Fibroblast of lung (primary cell): ENCODE measurements at regions not wholly inside any gene's neighbourhood (a gene's known extent, or its start where the extent isn't known, plus 50 kb on each side); places are given as distances from the start of the nearest gene placed in this dataset.

Experiments used
- DNase-seq, 2 donors: peaks; one replicate each; pipeline versions ENCODE4 v3.0.0 to v3.0.0-alpha.2; 2010; ENCODE audit warnings: low read depth in 2 of 2
- H2AFZ ChIP-seq: 2 replicates; pipeline ENCODE4 v1.5.1; 2012; ENCODE audit warnings: low read length, control low read depth, inconsistent platforms
- H3K27ac ChIP-seq: 2 replicates; pipeline ENCODE4 v1.5.1; 2011; ENCODE audit warnings: low read length, control low read depth; ENCODE audit not compliant: insufficient read depth
- H3K27me3 ChIP-seq: 2 replicates; pipeline ENCODE4 v1.5.1; 2011; ENCODE audit warnings: mild to moderate bottlenecking, low read length; ENCODE audit not compliant: control insufficient read depth, insufficient read depth
- H3K36me3 ChIP-seq: 2 replicates; pipeline ENCODE4 v1.5.1; 2011; ENCODE audit warnings: low read length; ENCODE audit not compliant: control insufficient read depth, insufficient read depth
- H3K4me1 ChIP-seq: 2 replicates; pipeline ENCODE4 v1.5.1; 2011; ENCODE audit warnings: low read length; ENCODE audit not compliant: control insufficient read depth, insufficient read depth; ENCODE audit errors: extremely low read depth
- H3K4me2 ChIP-seq: 2 replicates; pipeline ENCODE4 v1.5.1; 2011; ENCODE audit warnings: low read length, control low read depth; ENCODE audit not compliant: insufficient read depth; ENCODE audit errors: extremely low read depth
- H3K4me3 ChIP-seq, 4 experiments: fragments of 200-600 bp in 1 of 4; sonication (generic) in 1 of 4; replicated peaks in 1 of 4; 2 replicates each; pipeline ENCODE4 v1.5.1; 2011 to 2016; ENCODE audit warnings: low read length in 4 of 4, low read depth in 3 of 4, mild to moderate bottlenecking in 3 of 4, control low read depth in 2 of 4, inconsistent platforms in 1 of 4, mixed read lengths in 1 of 4; ENCODE audit not compliant: insufficient read depth in 1 of 4; ENCODE audit errors: control extremely low read depth in 1 of 4
- H3K79me2 ChIP-seq: 2 replicates; pipeline ENCODE4 v1.5.1; 2012; ENCODE audit warnings: mild to moderate bottlenecking, low read length, inconsistent platforms; ENCODE audit not compliant: control insufficient read depth, insufficient read depth
- H3K9ac ChIP-seq: 2 replicates; pipeline ENCODE4 v1.5.1; 2011; ENCODE audit warnings: mild to moderate bottlenecking, low read length, control low read depth; ENCODE audit not compliant: insufficient read depth
- H3K9me3 ChIP-seq: 2 replicates; pipeline ENCODE4 v1.5.1; 2012; ENCODE audit warnings: low read depth, low read length; ENCODE audit not compliant: control insufficient read depth, insufficient read depth
- H4K20me1 ChIP-seq: 2 replicates; pipeline ENCODE4 v1.5.1; 2011; ENCODE audit warnings: low read length; ENCODE audit not compliant: control insufficient read depth, insufficient read depth; ENCODE audit errors: extremely low read depth
- EZH2 ChIP-seq: IDR thresholded peaks from 2 replicates; pipeline ENCODE4 v1.5.1; 2012; ENCODE audit warnings: low read length, control low read depth, mild to moderate bottlenecking; ENCODE audit errors: missing control alignments
- TF ChIP-seq, protein P1 (sequence below), 2 donors: IDR thresholded peaks in 1 of 2; conservative IDR thresholded peaks in 1 of 2; 1 replicate in 1 of 2; 2 replicates in 1 of 2; pipeline ENCODE4 v1.5.1; 2011 to 2012; ENCODE audit warnings: low read length in 2 of 2, control low read depth in 1 of 2, inconsistent platforms in 1 of 2, low read depth in 1 of 2, mild to moderate bottlenecking in 1 of 2

GRCh38 chr22:48357961-48358360, 1469.7 kb downstream of the BRD1 start:
- Histone ChIP-seq H3K9me3 (no peaks in the 10 kb centered on the region), H3K36me3 (no peaks in the 10 kb centered on the region), H2AFZ (no peak overlapping the region), H3K27me3 (no peaks in the 10 kb centered on the region), H4K20me1 (no peaks in the 10 kb centered on the region), H3K4me2 (no peak overlapping the region), H3K9ac (no peak overlapping the region), H3K4me1 (no peaks in the 10 kb centered on the region), H3K27ac (no peak overlapping the region), H3K4me3 (no peak overlapping the region), H3K79me2 (no peaks in the 10 kb centered on the region)
- DNase-seq = no peak
- TF ChIP-seq, protein P1, sequence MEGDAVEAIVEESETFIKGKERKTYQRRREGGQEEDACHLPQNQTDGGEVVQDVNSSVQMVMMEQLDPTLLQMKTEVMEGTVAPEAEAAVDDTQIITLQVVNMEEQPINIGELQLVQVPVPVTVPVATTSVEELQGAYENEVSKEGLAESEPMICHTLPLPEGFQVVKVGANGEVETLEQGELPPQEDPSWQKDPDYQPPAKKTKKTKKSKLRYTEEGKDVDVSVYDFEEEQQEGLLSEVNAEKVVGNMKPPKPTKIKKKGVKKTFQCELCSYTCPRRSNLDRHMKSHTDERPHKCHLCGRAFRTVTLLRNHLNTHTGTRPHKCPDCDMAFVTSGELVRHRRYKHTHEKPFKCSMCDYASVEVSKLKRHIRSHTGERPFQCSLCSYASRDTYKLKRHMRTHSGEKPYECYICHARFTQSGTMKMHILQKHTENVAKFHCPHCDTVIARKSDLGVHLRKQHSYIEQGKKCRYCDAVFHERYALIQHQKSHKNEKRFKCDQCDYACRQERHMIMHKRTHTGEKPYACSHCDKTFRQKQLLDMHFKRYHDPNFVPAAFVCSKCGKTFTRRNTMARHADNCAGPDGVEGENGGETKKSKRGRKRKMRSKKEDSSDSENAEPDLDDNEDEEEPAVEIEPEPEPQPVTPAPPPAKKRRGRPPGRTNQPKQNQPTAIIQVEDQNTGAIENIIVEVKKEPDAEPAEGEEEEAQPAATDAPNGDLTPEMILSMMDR (conservative IDR thresholded peaks at IDR 0.05 in 1 of 2, IDR thresholded peaks at IDR 0.05 in 1 of 2; ENCODE audit: low read depth in 1 of 2, low read length in 2 of 2) = no peak
- TF ChIP-seq EZH2 = no peak

DNA sequence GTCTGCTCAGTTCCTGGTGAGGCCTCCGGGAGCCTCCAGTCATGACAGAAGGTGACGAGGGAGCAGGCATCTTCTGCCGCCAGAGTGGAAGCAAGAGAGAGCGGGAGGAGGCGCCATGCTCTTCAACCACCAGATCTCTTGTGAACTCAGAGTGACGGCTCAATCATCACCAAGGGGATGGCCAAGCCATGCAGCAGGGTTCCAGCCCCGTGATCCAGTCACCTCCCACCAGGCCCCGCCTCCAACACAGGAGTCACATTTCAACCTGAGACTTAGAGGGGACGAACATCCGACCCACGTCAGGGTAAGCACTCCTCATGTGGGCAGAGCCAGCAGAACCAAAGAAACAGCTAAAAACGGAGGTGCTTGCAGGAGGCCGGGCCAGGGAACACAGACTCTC, 1470.5 kb downstream of the BRD1 start:
- Histone ChIP-seq H3K9ac (no peak overlapping the region), H3K9me3 (no peaks in the 10 kb centered on the region), H3K27me3 (no peaks in the 10 kb centered on the region), H3K79me2 (no peaks in the 10 kb centered on the region), H2AFZ (no peak overlapping the region), H3K4me1 (no peaks in the 10 kb centered on the region), H3K4me3 (no peak overlapping the region), H4K20me1 (no peaks in the 10 kb centered on the region), H3K36me3 (no peaks in the 10 kb centered on the region), H3K4me2 (no peak overlapping the region), H3K27ac (no peak overlapping the region)
- TF ChIP-seq, protein P1 (conservative IDR thresholded peaks at IDR 0.05 in 1 of 2, IDR thresholded peaks at IDR 0.05 in 1 of 2; ENCODE audit: low read depth in 1 of 2, low read length in 2 of 2) = no peak
- no peak for TF ChIP-seq EZH2
- no peak for DNase-seq

DNA sequence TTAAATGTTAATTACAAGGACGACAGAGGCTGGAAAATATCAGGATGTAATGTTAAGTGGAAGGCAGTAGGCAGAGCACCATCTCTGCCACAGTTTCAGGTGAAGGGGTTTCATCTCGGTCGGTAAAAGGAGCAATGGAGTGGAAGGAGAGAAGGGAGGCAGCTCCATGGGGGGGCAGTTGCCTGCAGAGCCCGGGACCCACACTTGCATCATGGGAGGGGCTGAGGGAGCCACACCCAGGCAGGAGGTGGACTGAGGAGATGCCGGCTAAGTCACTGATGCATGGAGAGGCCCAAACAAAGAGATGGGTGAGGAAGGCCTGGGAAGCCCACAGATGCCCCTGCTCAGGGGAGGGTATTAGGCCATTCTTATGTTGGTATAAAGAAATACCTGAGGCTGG, 1470.9 kb downstream of the BRD1 start:
- no peaks in the 10 kb centered on the region for H4K20me1 ChIP-seq
- H3K9ac ChIP-seq = no peak overlapping the region
- H3K4me1 ChIP-seq = no peaks in the 10 kb centered on the region
- H2AFZ ChIP-seq = no peak overlapping the region
- TF ChIP-seq, protein P1 (conservative IDR thresholded peaks at IDR 0.05 in 1 of 2, IDR thresholded peaks at IDR 0.05 in 1 of 2; ENCODE audit: low read depth in 1 of 2, low read length in 2 of 2) = no peak
- no peak for TF ChIP-seq EZH2
- no peak for DNase-seq
- no peaks in the 10 kb centered on the region for H3K79me2 ChIP-seq
- H3K9me3 ChIP-seq = no peaks in the 10 kb centered on the region
- H3K36me3 ChIP-seq = no peaks in the 10 kb centered on the region
- H3K4me3 ChIP-seq = no peak overlapping the region
- H3K4me2 ChIP-seq = no peak overlapping the region
- H3K27me3 ChIP-seq = no peaks in the 10 kb centered on the region
- no peak overlapping the region for H3K27ac ChIP-seq
